Endodermal cell (in vitro differentiated cells): ENCODE measurements at regions not wholly inside any gene's neighbourhood (a gene's known extent, or its start where the extent isn't known, plus 50 kb on each side); places are given as distances from the start of the nearest gene placed in this dataset.

ENCODE experiments used
- DNase-seq: peaks from one replicate; pipeline ENCODE4 v3.0.0-alpha.2; 2017
- H3K27ac ChIP-seq: 2 replicates; pipeline ENCODE4 v1.5.1; 2013; ENCODE audit warnings: mild to moderate bottlenecking, low read depth, low read length, moderate library complexity
- H3K27me3 ChIP-seq: 2 replicates; pipeline ENCODE4 v1.6.1; 2013; ENCODE audit warnings: mild to moderate bottlenecking, low read length, moderate library complexity; ENCODE audit not compliant: insufficient read depth, control insufficient read depth, poor library complexity, severe bottlenecking
- H3K36me3 ChIP-seq: 2 replicates; pipeline ENCODE4 v1.7.0; 2013; ENCODE audit warnings: mild to moderate bottlenecking, low read length, moderate library complexity; ENCODE audit not compliant: control insufficient read depth, insufficient read depth
- H3K4me1 ChIP-seq: one replicate; pipeline ENCODE4 v1.7.0; 2013; ENCODE audit warnings: low read length; ENCODE audit not compliant: control insufficient read depth, insufficient read depth
- H3K4me3 ChIP-seq: 2 replicates; pipeline ENCODE4 v1.5.1; 2013; ENCODE audit warnings: mild to moderate bottlenecking, low read length, moderate library complexity
- H3K9ac ChIP-seq: 2 replicates; pipeline ENCODE4 v1.6.1; 2013; ENCODE audit warnings: mild to moderate bottlenecking, low read length, moderate library complexity; ENCODE audit not compliant: poor library complexity, severe bottlenecking; ENCODE audit errors: extremely low read depth
- H3K9me3 ChIP-seq: 2 replicates; pipeline ENCODE4 v1.6.1; 2013; ENCODE audit warnings: mild to moderate bottlenecking, low read length, moderate library complexity; ENCODE audit not compliant: control insufficient read depth
- H3K27ac Mint-ChIP-seq: 2 replicates; pipeline ENCODE4 v1.8.0; 2020; ENCODE audit warnings: mixed read lengths
- H3K27me3 Mint-ChIP-seq: 2 replicates; pipeline ENCODE4 v1.8.0; 2021; ENCODE audit warnings: mild to moderate bottlenecking, mixed read lengths; ENCODE audit not compliant: insufficient read depth
- H3K36me3 Mint-ChIP-seq: 2 replicates; pipeline ENCODE4 v1.8.0; 2020; ENCODE audit warnings: low read depth, mixed read lengths
- H3K4me1 Mint-ChIP-seq: 2 replicates; pipeline ENCODE4 v1.8.0; 2020; ENCODE audit warnings: mixed read lengths
- H3K4me3 Mint-ChIP-seq: 2 replicates; pipeline ENCODE4 v1.8.0; 2020; ENCODE audit warnings: mild to moderate bottlenecking, moderate library complexity, mixed read lengths
- H3K9me3 Mint-ChIP-seq: 2 replicates; pipeline ENCODE4 v1.8.0; 2020; ENCODE audit warnings: mild to moderate bottlenecking, mixed read lengths
- WGBS, 2 experiments: methylation state at CpG; one replicate each; pipeline versions ENCODE4 v1.1.5 to v1.1.7; 2013; ENCODE audit warnings: missing lambda C conversion rate in 2 of 2, mixed read lengths in 1 of 2; ENCODE audit not compliant: insufficient coverage in 1 of 2, insufficient read length in 1 of 2; 5-methylcytosine and 5-hydroxymethylcytosine counted together
- TF ChIP-seq, protein P1 (sequence below): fragments of 200-600 bp; sonication (generic); conservative IDR thresholded peaks from 2 replicates; pipeline ENCODE4 v1.5.0; 2021; ENCODE audit warnings: antibody characterized with exemption, mild to moderate bottlenecking

DNA sequence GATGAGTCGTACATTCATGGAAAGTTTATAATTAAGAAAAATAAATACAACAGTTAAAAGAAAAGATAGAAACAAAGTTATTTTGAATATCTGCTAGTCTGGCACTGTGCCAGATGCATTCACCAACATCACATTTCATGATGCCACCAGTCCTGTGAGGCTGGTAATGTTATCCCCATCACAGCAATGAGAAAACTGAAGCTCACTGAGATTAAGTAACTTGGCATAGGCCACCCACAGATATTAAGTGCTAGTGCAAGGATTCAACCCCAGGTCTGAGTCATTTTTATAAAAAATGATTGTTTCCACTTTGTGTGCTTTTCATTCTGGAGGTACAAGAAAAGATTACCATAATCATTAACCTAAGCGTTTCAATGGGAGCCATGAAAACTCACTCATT lies 65.0 kb upstream of the IL15 start:
- no peak for DNase-seq
- Histone ChIP-seq H3K27ac (no peak overlapping the region), H3K4me3 (no peak overlapping the region), H3K9ac (no peak overlapping the region), H3K4me1 (peaks cover 6% of the 10 kb centered on the region), H3K27me3 (no peaks in the 10 kb centered on the region), H3K9me3 (no peaks in the 10 kb centered on the region), H3K36me3 (no peaks in the 10 kb centered on the region)
- TF ChIP-seq, protein P1, sequence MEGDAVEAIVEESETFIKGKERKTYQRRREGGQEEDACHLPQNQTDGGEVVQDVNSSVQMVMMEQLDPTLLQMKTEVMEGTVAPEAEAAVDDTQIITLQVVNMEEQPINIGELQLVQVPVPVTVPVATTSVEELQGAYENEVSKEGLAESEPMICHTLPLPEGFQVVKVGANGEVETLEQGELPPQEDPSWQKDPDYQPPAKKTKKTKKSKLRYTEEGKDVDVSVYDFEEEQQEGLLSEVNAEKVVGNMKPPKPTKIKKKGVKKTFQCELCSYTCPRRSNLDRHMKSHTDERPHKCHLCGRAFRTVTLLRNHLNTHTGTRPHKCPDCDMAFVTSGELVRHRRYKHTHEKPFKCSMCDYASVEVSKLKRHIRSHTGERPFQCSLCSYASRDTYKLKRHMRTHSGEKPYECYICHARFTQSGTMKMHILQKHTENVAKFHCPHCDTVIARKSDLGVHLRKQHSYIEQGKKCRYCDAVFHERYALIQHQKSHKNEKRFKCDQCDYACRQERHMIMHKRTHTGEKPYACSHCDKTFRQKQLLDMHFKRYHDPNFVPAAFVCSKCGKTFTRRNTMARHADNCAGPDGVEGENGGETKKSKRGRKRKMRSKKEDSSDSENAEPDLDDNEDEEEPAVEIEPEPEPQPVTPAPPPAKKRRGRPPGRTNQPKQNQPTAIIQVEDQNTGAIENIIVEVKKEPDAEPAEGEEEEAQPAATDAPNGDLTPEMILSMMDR = no peak
- H3K27me3 Mint-ChIP-seq = no peaks in the 10 kb centered on the region
- no peak overlapping the region for H3K27ac Mint-ChIP-seq
- no peaks in the 10 kb centered on the region for H3K9me3 Mint-ChIP-seq
- no peak overlapping the region for H3K4me3 Mint-ChIP-seq
- no peaks in the 10 kb centered on the region for H3K36me3 Mint-ChIP-seq
- 100% methylated on average over 1 of the region's 2 CpGs; no CpG with 5 or more reads in 1 of the 2 experiments for WGBS, 2 experiments
- peaks cover 4% of the 10 kb centered on the region for H3K4me1 Mint-ChIP-seq

DNA sequence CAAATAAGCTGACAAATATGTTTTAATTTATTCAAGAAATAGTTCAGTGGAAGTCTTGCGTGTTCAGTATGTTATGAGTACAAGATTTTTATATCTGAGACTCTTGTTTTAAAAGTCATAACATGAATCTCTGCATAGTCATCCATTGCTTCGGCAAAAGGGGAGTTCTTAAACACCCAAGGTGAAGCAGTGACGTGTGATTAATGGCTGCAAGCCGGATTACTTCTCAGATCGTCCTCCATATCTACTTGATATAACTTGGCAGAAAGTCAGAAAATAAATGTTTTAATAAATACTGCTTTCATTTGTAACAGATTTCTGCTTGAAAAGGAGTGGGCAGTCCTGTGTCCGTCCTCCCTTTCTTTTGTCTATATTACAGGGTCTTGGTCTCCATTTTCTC lies 64.6 kb upstream of the IL15 start:
- Histone ChIP-seq H3K36me3 (no peaks in the 10 kb centered on the region), H3K9ac (no peak overlapping the region), H3K4me1 (peaks cover 6% of the 10 kb centered on the region), H3K27ac (no peak overlapping the region), H3K9me3 (no peaks in the 10 kb centered on the region), H3K27me3 (no peaks in the 10 kb centered on the region), H3K4me3 (no peak overlapping the region)
- Mint-ChIP-seq H3K27ac (no peak overlapping the region), H3K4me3 (no peak overlapping the region), H3K27me3 (no peaks in the 10 kb centered on the region), H3K4me1 (peaks cover 4% of the 10 kb centered on the region), H3K36me3 (no peaks in the 10 kb centered on the region), H3K9me3 (no peaks in the 10 kb centered on the region)
- 83 to 100% methylated on average over 3 to 6 of the region's 6 CpGs for WGBS, 2 experiments
- TF ChIP-seq, protein P1 = no peak
- no peak for DNase-seq

DNA sequence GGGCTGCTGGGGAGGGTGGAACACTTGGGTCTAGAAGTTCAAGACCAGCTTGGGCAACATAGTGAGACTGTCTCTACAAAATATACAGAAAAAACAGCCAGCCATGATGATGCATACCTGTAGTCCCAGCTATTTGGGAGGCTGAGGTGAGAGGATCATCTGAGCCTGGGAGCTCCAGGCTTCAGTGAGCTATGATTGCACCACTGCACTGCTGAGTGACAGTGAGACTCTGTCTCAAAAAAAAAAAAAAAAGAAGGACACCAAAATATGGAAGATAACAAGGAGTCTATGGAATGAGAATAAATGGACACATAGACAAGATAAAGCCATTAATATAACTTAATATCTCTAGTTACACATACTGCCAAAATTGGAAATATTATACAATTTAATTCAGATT lies 62.7 kb upstream of the IL15 start:
- DNase-seq = no peak
- H3K9me3 ChIP-seq = no peaks in the 10 kb centered on the region
- no peaks in the 10 kb centered on the region for H3K27me3 Mint-ChIP-seq
- H3K4me1 ChIP-seq = no peaks in the 10 kb centered on the region
- H3K27me3 ChIP-seq = no peaks in the 10 kb centered on the region
- no peaks in the 10 kb centered on the region for H3K9me3 Mint-ChIP-seq
- TF ChIP-seq, protein P1 = no peak
- H3K4me3 Mint-ChIP-seq = no peak overlapping the region
- no peak overlapping the region for H3K27ac ChIP-seq
- H3K9ac ChIP-seq = no peak overlapping the region
- no peak overlapping the region for H3K4me3 ChIP-seq
- no peaks in the 10 kb centered on the region for H3K4me1 Mint-ChIP-seq
- H3K36me3 Mint-ChIP-seq = no peaks in the 10 kb centered on the region
- no peak overlapping the region for H3K27ac Mint-ChIP-seq
- no peaks in the 10 kb centered on the region for H3K36me3 ChIP-seq
